Natural killer cell (primary cell): ENCODE measurements at regions not wholly inside any gene's neighbourhood (a gene's known extent, or its start where the extent isn't known, plus 50 kb on each side); places are given as distances from the start of the nearest gene placed in this dataset.

Source experiments
- ATAC-seq, 3 donors: fragments of 150-1000 bp in 2 of 3; fragments of 200-7000 bp in 1 of 3; cut with Tn5 transposase; 1 replicate in 1 of 3; 2 replicates in 2 of 3; pipeline ENCODE4 v1.10.0; 2021; ENCODE audit warnings: mild to moderate bottlenecking in 2 of 3, moderate library complexity in 2 of 3
- DNase-seq, 2 donors: peaks; one replicate each; pipeline versions ENCODE4 v3.0.0 to v3.0.0-alpha.2; 2013 to 2021; ENCODE audit warnings: mixed read lengths in 1 of 2
- H3K27ac ChIP-seq: one replicate; pipeline ENCODE4 v1.5.1; 2013; ENCODE audit warnings: mild to moderate bottlenecking, low read length
- H3K27me3 ChIP-seq: one replicate; pipeline ENCODE4 v1.6.1; 2013; ENCODE audit warnings: low read length; ENCODE audit not compliant: control insufficient read depth, insufficient read depth
- H3K36me3 ChIP-seq: one replicate; pipeline ENCODE4 v1.6.1; 2013; ENCODE audit warnings: low read length; ENCODE audit not compliant: control insufficient read depth, insufficient read depth
- H3K4me1 ChIP-seq: one replicate; pipeline ENCODE4 v1.6.1; 2013; ENCODE audit warnings: low read length; ENCODE audit not compliant: control insufficient read depth, insufficient read depth
- H3K4me3 ChIP-seq: one replicate; pipeline ENCODE4 v1.5.1; 2013; ENCODE audit warnings: low read length
- H3K9me3 ChIP-seq: one replicate; pipeline ENCODE4 v1.6.1; 2013; ENCODE audit warnings: low read length; ENCODE audit not compliant: control insufficient read depth, insufficient read depth
- H3K27ac Mint-ChIP-seq, 2 donors: one replicate each; pipeline ENCODE4 v1.8.0; 2022; ENCODE audit warnings: mild to moderate bottlenecking in 2 of 2, mixed read lengths in 2 of 2, moderate library complexity in 1 of 2
- H3K27me3 Mint-ChIP-seq, 2 donors: one replicate each; pipeline ENCODE4 v1.8.0; 2022; ENCODE audit warnings: low read depth in 2 of 2, mixed read lengths in 2 of 2
- H3K36me3 Mint-ChIP-seq: one replicate; pipeline ENCODE4 v1.8.0; 2022; ENCODE audit warnings: mixed read lengths
- H3K4me1 Mint-ChIP-seq, 2 donors: one replicate each; pipeline ENCODE4 v1.8.0; 2022; ENCODE audit warnings: mixed read lengths in 2 of 2
- H3K4me3 Mint-ChIP-seq: one replicate; pipeline ENCODE4 v1.8.0; 2022; ENCODE audit warnings: mild to moderate bottlenecking, moderate library complexity, mixed read lengths
- H3K9me3 Mint-ChIP-seq, 2 donors: one replicate each; pipeline ENCODE4 v1.8.0; 2022; ENCODE audit warnings: mixed read lengths in 2 of 2
- WGBS: methylation state at CpG from one replicate; pipeline ENCODE4 v1.1.7; 2013; ENCODE audit warnings: missing lambda C conversion rate; ENCODE audit not compliant: insufficient coverage; 5-methylcytosine and 5-hydroxymethylcytosine counted together
- intact Hi-C: fragments of 100-400 bp; cut with micrococcal nuclease; formaldehyde crosslinking; loops from one replicate; pipeline ENCODE4 v1.14.2; 2022
- TF ChIP-seq, protein P1 (sequence below): fragments of 200-600 bp; IDR thresholded peaks from one replicate; pipeline ENCODE4 v1.8.0; 2022; ENCODE audit warnings: antibody characterized with exemption

DNA sequence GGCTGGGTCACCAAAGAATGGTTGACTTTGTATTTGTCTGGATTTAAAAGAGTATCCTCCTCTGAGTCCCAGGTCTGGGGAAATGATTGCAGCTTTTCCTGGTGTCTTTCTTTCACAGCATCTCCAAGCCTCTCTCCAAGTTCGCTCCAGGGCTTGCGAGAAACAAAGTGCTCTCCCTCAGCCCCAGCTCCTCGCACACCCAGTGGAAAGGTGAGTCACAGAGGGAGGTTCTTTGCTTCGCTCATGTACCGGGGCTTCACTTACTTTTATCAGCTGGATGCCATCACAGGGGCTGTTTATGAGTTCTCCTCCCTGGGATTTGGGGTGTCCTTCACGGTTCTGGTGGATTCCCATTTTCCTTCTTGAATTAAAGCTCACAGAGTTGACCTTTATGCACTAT lies 252.2 kb upstream of the PLPP4 start:
- DNase-seq, result no peak
- Mint-ChIP-seq H3K4me1 (no peaks in the 10 kb centered on the region), H3K9me3 (no peaks in the 10 kb centered on the region), H3K36me3 (no peaks in the 10 kb centered on the region), H3K27ac (no peak overlapping the region), H3K4me3 (no peak overlapping the region), H3K27me3 (peaks cover 11 to 18% of the 10 kb centered on the region in 2 donors)
- Histone ChIP-seq H3K36me3 (no peaks in the 10 kb centered on the region), H3K27ac (no peak overlapping the region), H3K27me3 (no peaks in the 10 kb centered on the region), H3K4me1 (no peaks in the 10 kb centered on the region), H3K4me3 (no peak overlapping the region), H3K9me3 (no peaks in the 10 kb centered on the region)
- ATAC-seq, result no peak
- intact Hi-C loops, result no loop called here
- 84% methylated on average over 4 of the region's 6 CpGs for WGBS
- TF ChIP-seq, protein P1, sequence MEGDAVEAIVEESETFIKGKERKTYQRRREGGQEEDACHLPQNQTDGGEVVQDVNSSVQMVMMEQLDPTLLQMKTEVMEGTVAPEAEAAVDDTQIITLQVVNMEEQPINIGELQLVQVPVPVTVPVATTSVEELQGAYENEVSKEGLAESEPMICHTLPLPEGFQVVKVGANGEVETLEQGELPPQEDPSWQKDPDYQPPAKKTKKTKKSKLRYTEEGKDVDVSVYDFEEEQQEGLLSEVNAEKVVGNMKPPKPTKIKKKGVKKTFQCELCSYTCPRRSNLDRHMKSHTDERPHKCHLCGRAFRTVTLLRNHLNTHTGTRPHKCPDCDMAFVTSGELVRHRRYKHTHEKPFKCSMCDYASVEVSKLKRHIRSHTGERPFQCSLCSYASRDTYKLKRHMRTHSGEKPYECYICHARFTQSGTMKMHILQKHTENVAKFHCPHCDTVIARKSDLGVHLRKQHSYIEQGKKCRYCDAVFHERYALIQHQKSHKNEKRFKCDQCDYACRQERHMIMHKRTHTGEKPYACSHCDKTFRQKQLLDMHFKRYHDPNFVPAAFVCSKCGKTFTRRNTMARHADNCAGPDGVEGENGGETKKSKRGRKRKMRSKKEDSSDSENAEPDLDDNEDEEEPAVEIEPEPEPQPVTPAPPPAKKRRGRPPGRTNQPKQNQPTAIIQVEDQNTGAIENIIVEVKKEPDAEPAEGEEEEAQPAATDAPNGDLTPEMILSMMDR, result no peak

DNA sequence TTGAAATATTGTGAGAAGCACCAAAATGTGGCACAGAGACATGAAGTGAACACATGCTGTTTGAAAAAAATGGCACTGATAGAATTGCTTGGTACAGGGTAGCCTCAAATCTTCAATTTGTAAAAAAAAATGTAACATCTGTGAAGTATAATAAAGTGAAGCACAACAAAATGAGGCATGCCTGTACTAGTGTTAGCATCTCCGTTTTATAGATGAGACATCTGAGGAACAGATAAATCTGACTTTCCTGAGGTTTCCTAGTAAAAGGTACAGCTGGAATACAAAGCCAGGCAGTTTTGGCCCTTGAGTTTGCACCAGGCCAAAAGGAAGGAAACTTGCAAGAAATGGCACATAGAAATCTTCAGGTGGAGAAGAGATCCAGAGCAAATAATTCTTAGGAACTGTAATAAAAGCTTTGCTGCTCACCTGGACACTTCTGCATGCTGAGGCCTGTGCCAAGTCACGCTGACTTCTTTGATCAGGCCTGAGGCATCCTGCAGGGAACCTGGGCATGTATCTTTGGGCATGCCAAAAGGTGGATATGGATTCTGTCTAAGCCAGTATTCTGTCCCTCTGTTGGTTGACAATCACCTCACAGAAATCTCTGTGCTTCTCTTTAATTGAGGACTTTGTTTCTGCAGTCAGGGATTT lies 251.5 kb upstream of the PLPP4 start:
- Mint-ChIP-seq H3K27me3 (peaks cover 11 to 18% of the 10 kb centered on the region in 2 donors), H3K9me3 (no peaks in the 10 kb centered on the region), H3K27ac (no peak overlapping the region), H3K36me3 (no peaks in the 10 kb centered on the region), H3K4me1 (no peaks in the 10 kb centered on the region), H3K4me3 (no peak overlapping the region)
- no peak overlapping the region for H3K4me3 ChIP-seq
- no peaks in the 10 kb centered on the region for H3K9me3 ChIP-seq
- 74% methylated on average over 2 of the region's 2 CpGs for WGBS
- no peak overlapping the region for H3K27ac ChIP-seq
- ATAC-seq, result no peak
- H3K27me3 ChIP-seq, result no peaks in the 10 kb centered on the region
- intact Hi-C loops, result no loop called here
- TF ChIP-seq, protein P1, result no peak
- no peaks in the 10 kb centered on the region for H3K36me3 ChIP-seq
- no peak for DNase-seq
- no peaks in the 10 kb centered on the region for H3K4me1 ChIP-seq

DNA sequence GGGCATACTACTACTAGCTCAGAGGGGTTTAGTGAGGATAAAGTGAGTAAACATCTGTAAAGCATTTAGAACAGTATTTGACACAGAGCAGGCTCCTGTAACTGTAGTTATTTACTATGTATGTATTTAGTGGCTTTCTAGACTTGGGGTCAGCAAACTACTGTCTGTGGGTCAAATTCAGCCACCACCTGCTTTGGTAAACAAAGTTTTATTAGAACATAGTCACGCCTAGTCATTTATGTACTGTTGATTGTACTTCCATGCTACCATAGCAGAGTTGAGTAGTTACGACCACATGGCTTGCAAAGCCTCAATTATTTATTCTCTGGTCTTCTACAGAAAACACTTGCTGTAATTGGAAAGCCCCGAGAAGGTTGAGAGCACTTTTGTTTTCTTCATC lies 248.5 kb upstream of the PLPP4 start:
- intact Hi-C loops, result no loop called here
- 84% methylated on average over 3 of the region's 3 CpGs for WGBS
- no peak overlapping the region for H3K4me3 ChIP-seq
- Mint-ChIP-seq H3K4me1 (no peaks in the 10 kb centered on the region), H3K27me3 (peaks cover 0 to 3% of the 10 kb centered on the region in 2 donors), H3K36me3 (no peaks in the 10 kb centered on the region), H3K9me3 (no peaks in the 10 kb centered on the region), H3K27ac (no peak overlapping the region), H3K4me3 (no peak overlapping the region)
- H3K4me1 ChIP-seq, result no peaks in the 10 kb centered on the region
- ATAC-seq (no peak), DNase-seq (no peak)
- no peaks in the 10 kb centered on the region for H3K36me3 ChIP-seq
- H3K27ac ChIP-seq, result no peak overlapping the region
- H3K27me3 ChIP-seq, result no peaks in the 10 kb centered on the region
- H3K9me3 ChIP-seq, result no peaks in the 10 kb centered on the region
- TF ChIP-seq, protein P1, result no peak

DNA sequence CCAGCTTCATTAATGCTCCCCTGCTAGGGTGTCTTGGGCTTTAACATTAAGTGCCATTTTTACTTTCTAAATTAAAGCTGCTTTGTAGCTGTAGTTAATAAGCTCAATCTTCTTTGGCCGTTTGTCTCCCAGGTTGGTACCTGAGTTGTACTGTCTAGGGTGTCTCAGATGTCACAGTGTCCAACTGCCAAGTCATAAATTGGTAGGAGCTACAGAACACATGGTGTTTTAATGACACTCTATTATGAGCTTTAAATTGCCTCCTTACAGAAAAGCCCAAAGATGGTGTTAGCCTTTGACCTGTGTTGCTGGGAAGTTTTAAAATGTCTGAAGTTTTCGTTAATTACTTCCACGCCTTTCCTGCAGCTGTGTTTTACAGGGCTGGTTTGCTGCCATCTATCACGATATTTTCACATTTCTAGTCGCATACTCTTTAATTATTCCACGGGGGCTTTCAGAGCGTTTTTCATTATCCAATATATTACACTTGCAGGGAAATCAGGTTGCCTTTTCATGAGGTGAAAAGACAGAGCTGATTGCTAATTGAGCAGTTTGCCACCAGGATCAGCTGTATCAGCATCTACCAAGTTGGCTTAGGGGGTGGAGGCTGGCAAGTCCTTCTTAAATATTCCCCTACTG lies 247.8 kb upstream of the PLPP4 start:
- H3K4me1 Mint-ChIP-seq, result no peaks in the 10 kb centered on the region
- ATAC-seq, result no peak
- no peak for DNase-seq
- 92% methylated on average over 7 of the region's 7 CpGs for WGBS
- H3K27ac ChIP-seq, result no peak overlapping the region
- H3K27ac Mint-ChIP-seq, result no peak overlapping the region
- TF ChIP-seq, protein P1, result no peak
- no peak overlapping the region for H3K4me3 Mint-ChIP-seq
- intact Hi-C loops, result no loop called here
- no peak overlapping the region for H3K4me3 ChIP-seq
- no peaks in the 10 kb centered on the region for H3K27me3 Mint-ChIP-seq
- no peaks in the 10 kb centered on the region for H3K27me3 ChIP-seq
- H3K36me3 ChIP-seq, result no peaks in the 10 kb centered on the region
- H3K36me3 Mint-ChIP-seq, result no peaks in the 10 kb centered on the region
- no peaks in the 10 kb centered on the region for H3K9me3 ChIP-seq
- H3K4me1 ChIP-seq, result no peaks in the 10 kb centered on the region
- no peaks in the 10 kb centered on the region for H3K9me3 Mint-ChIP-seq
